ENCODE measurements at regions not wholly inside any gene's neighbourhood (a gene's known extent, or its start where the extent isn't known, plus 50 kb on each side); places are given as distances from the start of the nearest gene placed in this dataset.

DNA sequence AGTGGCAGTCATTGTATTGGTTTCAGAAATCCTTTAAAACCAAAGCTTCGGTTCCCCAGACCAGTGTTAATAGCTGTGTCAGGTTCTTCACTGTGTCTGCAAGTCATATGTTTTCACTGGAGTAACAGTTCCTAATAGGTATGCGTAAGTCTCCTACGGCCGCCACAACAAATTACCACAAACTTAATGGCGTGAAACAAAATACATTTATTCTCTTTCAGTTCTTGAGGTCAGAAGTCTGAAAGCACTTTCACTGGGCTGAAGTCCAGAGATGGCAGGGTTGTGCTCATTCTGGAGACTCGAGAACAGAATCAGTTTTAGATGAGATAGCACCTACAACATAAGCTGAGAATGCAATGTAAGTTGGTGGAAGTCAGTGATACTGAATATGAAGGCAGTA is 556.2 kb downstream of the TLE4 start (continued):
- TF ChIP-seq, protein P1, sequence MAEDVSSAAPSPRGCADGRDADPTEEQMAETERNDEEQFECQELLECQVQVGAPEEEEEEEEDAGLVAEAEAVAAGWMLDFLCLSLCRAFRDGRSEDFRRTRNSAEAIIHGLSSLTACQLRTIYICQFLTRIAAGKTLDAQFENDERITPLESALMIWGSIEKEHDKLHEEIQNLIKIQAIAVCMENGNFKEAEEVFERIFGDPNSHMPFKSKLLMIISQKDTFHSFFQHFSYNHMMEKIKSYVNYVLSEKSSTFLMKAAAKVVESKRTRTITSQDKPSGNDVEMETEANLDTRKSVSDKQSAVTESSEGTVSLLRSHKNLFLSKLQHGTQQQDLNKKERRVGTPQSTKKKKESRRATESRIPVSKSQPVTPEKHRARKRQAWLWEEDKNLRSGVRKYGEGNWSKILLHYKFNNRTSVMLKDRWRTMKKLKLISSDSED (CRISPR knock-in tag; IDR thresholded peaks at IDR 0.05) = no peak

- POLR2A ChIA-PET = no interaction called here
- ATAC-seq (no peak), DNase-seq (ENCODE audit: low spot score) (no peak), FAIRE-seq (no peak)
- TF ChIP-seq, protein P2, sequence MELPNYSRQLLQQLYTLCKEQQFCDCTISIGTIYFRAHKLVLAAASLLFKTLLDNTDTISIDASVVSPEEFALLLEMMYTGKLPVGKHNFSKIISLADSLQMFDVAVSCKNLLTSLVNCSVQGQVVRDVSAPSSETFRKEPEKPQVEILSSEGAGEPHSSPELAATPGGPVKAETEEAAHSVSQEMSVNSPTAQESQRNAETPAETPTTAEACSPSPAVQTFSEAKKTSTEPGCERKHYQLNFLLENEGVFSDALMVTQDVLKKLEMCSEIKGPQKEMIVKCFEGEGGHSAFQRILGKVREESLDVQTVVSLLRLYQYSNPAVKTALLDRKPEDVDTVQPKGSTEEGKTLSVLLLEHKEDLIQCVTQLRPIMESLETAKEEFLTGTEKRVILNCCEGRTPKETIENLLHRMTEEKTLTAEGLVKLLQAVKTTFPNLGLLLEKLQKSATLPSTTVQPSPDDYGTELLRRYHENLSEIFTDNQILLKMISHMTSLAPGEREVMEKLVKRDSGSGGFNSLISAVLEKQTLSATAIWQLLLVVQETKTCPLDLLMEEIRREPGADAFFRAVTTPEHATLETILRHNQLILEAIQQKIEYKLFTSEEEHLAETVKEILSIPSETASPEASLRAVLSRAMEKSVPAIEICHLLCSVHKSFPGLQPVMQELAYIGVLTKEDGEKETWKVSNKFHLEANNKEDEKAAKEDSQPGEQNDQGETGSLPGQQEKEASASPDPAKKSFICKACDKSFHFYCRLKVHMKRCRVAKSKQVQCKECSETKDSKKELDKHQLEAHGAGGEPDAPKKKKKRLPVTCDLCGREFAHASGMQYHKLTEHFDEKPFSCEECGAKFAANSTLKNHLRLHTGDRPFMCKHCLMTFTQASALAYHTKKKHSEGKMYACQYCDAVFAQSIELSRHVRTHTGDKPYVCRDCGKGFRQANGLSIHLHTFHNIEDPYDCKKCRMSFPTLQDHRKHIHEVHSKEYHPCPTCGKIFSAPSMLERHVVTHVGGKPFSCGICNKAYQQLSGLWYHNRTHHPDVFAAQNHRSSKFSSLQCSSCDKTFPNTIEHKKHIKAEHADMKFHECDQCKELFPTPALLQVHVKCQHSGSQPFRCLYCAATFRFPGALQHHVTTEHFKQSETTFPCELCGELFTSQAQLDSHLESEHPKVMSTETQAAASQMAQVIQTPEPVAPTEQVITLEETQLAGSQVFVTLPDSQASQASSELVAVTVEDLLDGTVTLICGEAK (IDR thresholded peaks at IDR 0.05) = no peak
- TF ChIP-seq, protein P2 (CRISPR knock-in tag; IDR thresholded peaks at IDR 0.05) = no peak
- TF ChIP-seq ZNF263 (CRISPR knock-in tag; IDR thresholded peaks at IDR 0.05) (no peak), ELF1 (CRISPR knock-in tag; IDR thresholded peaks at IDR 0.05) (no peak), ZNF598 (CRISPR knock-in tag; IDR thresholded peaks at IDR 0.05; ENCODE audit: borderline replicate concordance) (no peak), ZNF839 (CRISPR knock-in tag; IDR thresholded peaks at IDR 0.05; ENCODE audit: borderline replicate concordance) (no peak), TMF1 (CRISPR knock-in tag; IDR thresholded peaks at IDR 0.05; ENCODE audit: low read depth) (no peak), ZKSCAN1 (IDR thresholded peaks at IDR 0.05; ENCODE audit: low read length) (no peak), ZNF224 (CRISPR knock-in tag; IDR thresholded peaks at IDR 0.05) (no peak), KDM5A (IDR thresholded peaks at IDR 0.05; ENCODE audit: borderline replicate concordance, low read length) (no peak)
- TF ChIP-seq, protein P3, sequence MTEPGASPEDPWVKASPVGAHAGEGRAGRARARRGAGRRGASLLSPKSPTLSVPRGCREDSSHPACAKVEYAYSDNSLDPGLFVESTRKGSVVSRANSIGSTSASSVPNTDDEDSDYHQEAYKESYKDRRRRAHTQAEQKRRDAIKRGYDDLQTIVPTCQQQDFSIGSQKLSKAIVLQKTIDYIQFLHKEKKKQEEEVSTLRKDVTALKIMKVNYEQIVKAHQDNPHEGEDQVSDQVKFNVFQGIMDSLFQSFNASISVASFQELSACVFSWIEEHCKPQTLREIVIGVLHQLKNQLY (CRISPR knock-in tag; IDR thresholded peaks at IDR 0.05) = no peak
- H3K4me1 ChIP-seq (ENCODE audit: insufficient read depth, low read length) = no peaks in the 10 kb centered on the region
- WGBS (ENCODE audit: low lambda C conversion rate) = 11% methylated on average over 3 of the region's 3 CpGs
- H2AFZ ChIP-seq (ENCODE audit: low read length) = no peak overlapping the region
- no TSS peak for BruUV-seq (replicated peaks)
- no peaks in the 10 kb centered on the region for H3K9me3 ChIP-seq (ENCODE audit: low read length)
- H3K79me2 ChIP-seq (ENCODE audit: insufficient read depth, low read length) = no peaks in the 10 kb centered on the region
- intact Hi-C loops (cut with micrococcal nuclease; ENCODE audit: unreplicated experiment) (no loop called here), in situ Hi-C loops (cut with HindIII; ENCODE audit: extremely low pct_ligation_motif_present, low pct_unique_long_range_greater_than_20kb) (no loop called here)
- H3K9ac ChIP-seq (ENCODE audit: insufficient read depth, low read depth, low read length) = no peak overlapping the region
- no peaks in the 10 kb centered on the region for H4K20me1 ChIP-seq (ENCODE audit: insufficient read depth, low read length)
- CTCF ChIA-PET (ENCODE audit: low intra/inter-chr PET ratio, low total read pairs) = no interaction called here
- no peak overlapping the region for H3K4me3 ChIP-seq (replicated peaks in 1 of 3; ENCODE audit: insufficient read depth in 1 of 3, low read depth in 2 of 3, low read length in 3 of 3)
- no peaks in the 10 kb centered on the region for H3K27me3 ChIP-seq (ENCODE audit: control insufficient read depth in 1 of 2, insufficient read depth in 2 of 2, low read length in 2 of 2)
- no peaks in the 10 kb centered on the region for H3K36me3 ChIP-seq (replicated peaks in 1 of 2; ENCODE audit: control insufficient read depth in 1 of 2, insufficient read depth in 2 of 2, low read length in 2 of 2)
- no peak overlapping the region for H3K4me2 ChIP-seq (ENCODE audit: low read depth, low read length)
- H3K27ac ChIP-seq (ENCODE audit: extremely low read length, insufficient read depth, low read length) = no peak overlapping the region
Observed at GRCh38 chr9:80125731-80126264, 554.0 kb downstream of the TLE4 start.
